Kasumi-1 (cell line): ENCODE measurements at regions not wholly inside any gene's neighbourhood (a gene's known extent, or its start where the extent isn't known, plus 50 kb on each side); places are given as distances from the start of the nearest gene placed in this dataset.

Experiments
- DNase-seq, 2 experiments: peaks; one replicate each; lab custom pipeline; 2025; lab: John Stamatoyannopoulos, UW

GRCh38 chr11:19403196-19403895 is 162.6 kb upstream of the E2F8 start:
- no peak for DNase-seq

GRCh38 chr11:19400296-19400695 is 159.6 kb upstream of the E2F8 start:
- no peak for DNase-seq

- no peak for DNase-seq
Observed at GRCh38 chr11:19398772-19399527, 158.2 kb upstream of the E2F8 start.

- DNase-seq = no peak
Observed at GRCh38 chr11:19398273-19398672, 157.5 kb upstream of the E2F8 start.

- no peak for DNase-seq
Observed at GRCh38 chr11:19395050-19395449, 154.3 kb upstream of the E2F8 start.

- DNase-seq = no peak
Observed at GRCh38 chr11:19394525-19395016, 153.8 kb upstream of the E2F8 start.

- DNase-seq = no peak
Observed at GRCh38 chr11:19393941-19394340, 153.2 kb upstream of the E2F8 start.

GRCh38 chr11:19392847-19393518 is 152.2 kb upstream of the E2F8 start:
- no peak for DNase-seq

GRCh38 chr11:19392321-19392720 is 151.6 kb upstream of the E2F8 start:
- DNase-seq = no peak

GRCh38 chr11:19391652-19392051 is 150.9 kb upstream of the E2F8 start:
- no peak for DNase-seq

- DNase-seq = no peak
Observed at GRCh38 chr11:19391026-19391425, 150.3 kb upstream of the E2F8 start.

- DNase-seq = no peak
Observed at GRCh38 chr11:19389787-19390303, 149.1 kb upstream of the E2F8 start.

- DNase-seq = no peak
Observed at GRCh38 chr11:19382131-19382611, 141.4 kb upstream of the E2F8 start.

- DNase-seq = no peak
Observed at GRCh38 chr11:19380375-19380774, 139.6 kb upstream of the E2F8 start.

- DNase-seq = no peak
Observed at GRCh38 chr11:19379465-19379864, 138.7 kb upstream of the E2F8 start.

GRCh38 chr11:19378814-19379213 is 138.1 kb upstream of the E2F8 start:
- DNase-seq = no peak

GRCh38 chr11:19377881-19378280 is 137.1 kb upstream of the E2F8 start:
- DNase-seq = no peak

GRCh38 chr11:19375440-19375839 is 134.7 kb upstream of the E2F8 start:
- DNase-seq = no peak

- DNase-seq = no peak
Observed at GRCh38 chr11:19374151-19374569, 133.4 kb upstream of the E2F8 start.

- DNase-seq = no peak
Observed at GRCh38 chr11:19372381-19372780, 131.6 kb upstream of the E2F8 start.

GRCh38 chr11:19370100-19370861 is 129.5 kb upstream of the E2F8 start:
- DNase-seq = no peak
